Mammary epithelial cell (primary cell): ENCODE measurements at regions not wholly inside any gene's neighbourhood (a gene's known extent, or its start where the extent isn't known, plus 50 kb on each side); places are given as distances from the start of the nearest gene placed in this dataset.

Source experiments
- CTCF ChIP-seq, 2 donors: IDR thresholded peaks in 1 of 2; conservative IDR thresholded peaks in 1 of 2; 2 replicates each; pipeline ENCODE4 v1.5.1; 2011 to 2012; ENCODE audit warnings: inconsistent platforms in 2 of 2, low read length in 2 of 2, mild to moderate bottlenecking in 2 of 2, control low read depth in 1 of 2, low read depth in 1 of 2; ENCODE audit not compliant: insufficient read depth in 1 of 2; ENCODE audit errors: extremely low read depth in 1 of 2
- EZH2 ChIP-seq: IDR thresholded peaks from 2 replicates; pipeline ENCODE4 v1.6.1; 2012; ENCODE audit warnings: low read length, inconsistent platforms, borderline replicate concordance

- no peak for TF ChIP-seq CTCF (conservative IDR thresholded peaks at IDR 0.05 in 1 of 2, IDR thresholded peaks at IDR 0.05 in 1 of 2; ENCODE audit: extremely low read depth in 1 of 2, insufficient read depth in 1 of 2, low read depth in 1 of 2, low read length in 2 of 2)
- no peak for TF ChIP-seq EZH2
Measured at GRCh38 chr3:27935492-27935891, 213.4 kb upstream of the EOMES start.
